ENCODE measurements at regions not wholly inside any gene's neighbourhood (a gene's known extent, or its start where the extent isn't known, plus 50 kb on each side); places are given as distances from the start of the nearest gene placed in this dataset.

GRCh38 chr3:83769791-83770663, 1188.8 kb upstream of the CADM2 start:
- no peak for TF ChIP-seq CTCF (conservative IDR thresholded peaks at IDR 0.05)
- TF ChIP-seq ZFX (IDR thresholded peaks at IDR 0.05) = no peak
